Stimulated activated CD8-positive, alpha-beta memory T cell treated with anti-CD3 and anti-CD28 coated beads, Interleukin-12 subunit alpha, Interleukin-12 subunit beta, amount 100 ng/mL, for 4 hours (primary cell): ENCODE measurements at regions not wholly inside any gene's neighbourhood (a gene's known extent, or its start where the extent isn't known, plus 50 kb on each side); places are given as distances from the start of the nearest gene placed in this dataset.
"Not testable (repeated sequence)": the region's sequence is repeated elsewhere in the genome, so short reads cannot be mapped to it uniquely, and the experiment has no call there.

Source experiments
- DNase-seq: peaks from one replicate; pipeline ENCODE4 v3.0.0-alpha.2; 2020; ENCODE audit warnings: low read depth

DNA sequence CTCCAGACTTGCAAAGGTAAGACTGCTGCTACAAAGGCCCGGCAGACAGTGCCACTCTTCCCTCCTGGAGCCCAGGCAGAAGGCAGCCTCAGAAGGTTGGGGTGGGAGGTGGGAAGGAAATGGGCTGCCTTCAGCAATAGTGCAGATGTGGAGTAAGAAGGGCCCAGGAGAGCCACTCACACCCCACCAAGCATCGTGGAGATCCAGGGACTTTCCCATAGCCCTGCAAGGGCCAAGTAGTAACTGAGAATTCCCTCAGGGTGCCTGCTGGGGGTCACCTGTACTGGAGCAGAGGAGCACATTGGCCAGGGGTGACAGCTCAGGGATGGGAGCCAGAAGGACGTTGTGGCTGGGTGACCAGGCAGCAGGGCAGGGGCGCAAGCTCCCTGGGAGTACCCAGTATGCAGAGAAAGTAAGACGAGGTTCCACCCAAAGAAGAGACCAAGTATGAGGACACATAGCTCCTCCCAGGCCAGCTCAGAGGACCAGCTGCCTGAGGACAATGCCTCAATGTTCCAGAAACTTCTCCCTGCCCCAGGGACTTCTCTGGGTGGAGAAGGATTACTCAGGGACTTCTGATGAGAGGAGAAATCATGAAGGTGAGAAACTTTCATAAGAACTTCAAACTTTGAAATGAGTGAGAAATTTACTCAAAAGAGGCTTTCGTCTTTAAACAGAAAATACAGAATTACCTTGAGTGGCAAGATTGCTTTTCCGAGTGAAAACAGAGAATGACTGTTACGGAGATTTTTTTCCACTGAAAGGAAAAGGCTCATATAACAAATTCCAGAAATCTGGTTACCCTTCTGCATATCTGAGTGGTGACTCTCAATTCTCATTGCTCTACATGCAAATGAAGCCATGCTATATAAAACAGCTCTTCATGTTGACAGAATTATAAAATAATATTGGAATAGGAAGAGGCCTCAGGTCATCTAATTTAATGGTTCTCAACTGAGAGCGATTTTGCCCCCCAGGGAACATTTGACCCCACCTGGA is 87.9 kb upstream of the TRIO start:
- DNase-seq: no peak

DNA sequence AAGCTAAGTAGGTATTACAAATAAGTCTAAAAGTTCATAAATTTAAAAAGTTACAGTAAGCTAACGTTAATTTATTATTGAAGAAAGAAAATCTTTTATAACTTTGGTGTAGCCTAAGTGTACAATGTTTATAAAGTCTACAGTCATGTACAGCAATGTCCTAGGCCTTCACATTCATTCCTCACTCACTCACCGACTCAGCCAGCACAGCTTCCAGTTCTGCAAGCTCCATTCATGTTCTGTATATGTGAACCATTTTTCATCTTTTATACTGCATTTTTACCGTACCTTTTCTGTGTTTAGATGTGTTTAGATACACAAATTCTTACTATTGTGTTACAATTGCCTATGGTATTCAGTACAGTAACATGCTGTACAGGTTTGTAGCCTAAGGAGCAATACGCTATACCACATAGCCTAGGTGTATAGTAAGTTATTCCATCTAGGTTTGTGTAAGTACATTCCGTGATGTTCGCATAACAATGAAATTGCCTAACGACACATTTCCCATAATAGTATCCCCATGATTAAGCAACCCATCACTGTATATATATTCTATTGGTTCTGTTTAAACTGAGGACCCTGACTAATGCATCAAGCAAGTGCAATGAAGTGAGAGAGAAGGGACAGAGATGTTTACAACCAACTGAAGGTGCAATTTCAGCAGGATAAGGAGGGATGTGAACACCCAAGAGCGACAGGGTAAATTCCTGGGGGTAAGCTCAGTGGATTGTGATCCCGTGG is 88.9 kb upstream of the TRIO start:
- no peak for DNase-seq

DNA sequence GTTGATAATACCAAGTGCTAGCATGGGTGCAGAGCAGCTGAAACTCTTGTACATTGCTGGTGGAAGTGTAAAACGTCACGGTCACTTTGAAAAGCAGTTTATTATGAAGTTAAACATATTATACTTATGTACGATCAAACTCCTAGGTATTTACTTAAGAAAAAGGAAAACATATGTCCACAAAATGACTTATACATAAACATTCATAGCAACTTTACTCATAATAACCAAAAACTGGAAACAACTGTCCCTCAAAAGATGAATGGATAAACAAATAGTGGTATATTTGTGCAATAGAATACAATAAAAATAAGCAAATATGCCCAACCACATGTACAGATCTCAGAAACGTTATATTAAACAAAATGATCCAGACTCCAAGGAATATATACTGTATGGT is 92.3 kb upstream of the TRIO start:
- no peak for DNase-seq

DNA sequence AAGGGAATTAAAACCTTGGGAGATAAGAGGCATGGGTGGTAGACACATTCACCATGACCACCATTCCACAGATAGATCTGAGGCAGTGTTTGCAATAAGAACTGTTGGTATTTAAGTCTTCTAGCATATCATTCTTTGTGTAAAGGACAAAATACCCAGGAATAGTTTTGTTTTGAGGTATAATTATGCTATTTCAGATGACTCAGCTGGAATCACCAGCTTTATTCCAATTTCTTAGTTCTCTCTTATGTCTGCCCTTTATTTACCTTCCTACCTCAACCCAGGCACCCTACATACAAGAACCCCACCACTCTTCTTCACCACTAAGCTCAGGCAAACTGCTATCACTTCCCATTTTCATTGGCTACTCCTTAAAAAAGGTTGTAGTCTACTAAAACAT is 94.7 kb upstream of the TRIO start:
- no peak for DNase-seq

DNA sequence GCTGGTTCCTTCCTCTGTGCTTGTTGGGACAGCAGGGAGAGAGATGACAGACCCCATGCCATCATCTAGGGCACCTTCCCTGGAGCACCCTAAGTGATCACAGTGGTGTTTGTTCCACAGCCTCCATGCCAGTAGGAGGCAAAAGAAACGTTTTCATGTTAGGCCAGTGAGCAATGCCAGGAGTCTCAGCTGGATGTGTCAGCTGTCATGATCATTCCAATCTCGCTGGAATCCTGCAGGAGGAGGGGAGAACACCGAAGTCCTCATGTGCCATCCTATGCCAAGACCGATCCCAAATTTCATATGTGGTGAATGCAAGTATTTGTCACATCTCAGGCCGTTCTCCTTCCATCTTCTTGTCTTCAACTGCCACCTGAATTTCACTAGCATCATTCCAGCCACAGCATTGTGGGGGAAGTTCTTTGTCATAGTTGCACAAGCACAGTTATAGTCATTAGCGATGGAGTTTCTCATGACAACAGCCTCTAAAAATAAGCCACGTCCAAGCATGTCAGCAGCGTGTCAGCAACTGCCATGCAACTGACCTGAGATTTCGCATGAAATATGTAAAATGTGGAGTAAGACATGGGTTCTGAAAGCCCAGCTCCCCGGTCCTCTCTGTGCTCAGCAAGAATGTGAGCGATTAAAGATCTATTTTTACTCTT is 97.2 kb upstream of the DNAH5 start:
- no peak for DNase-seq

DNA sequence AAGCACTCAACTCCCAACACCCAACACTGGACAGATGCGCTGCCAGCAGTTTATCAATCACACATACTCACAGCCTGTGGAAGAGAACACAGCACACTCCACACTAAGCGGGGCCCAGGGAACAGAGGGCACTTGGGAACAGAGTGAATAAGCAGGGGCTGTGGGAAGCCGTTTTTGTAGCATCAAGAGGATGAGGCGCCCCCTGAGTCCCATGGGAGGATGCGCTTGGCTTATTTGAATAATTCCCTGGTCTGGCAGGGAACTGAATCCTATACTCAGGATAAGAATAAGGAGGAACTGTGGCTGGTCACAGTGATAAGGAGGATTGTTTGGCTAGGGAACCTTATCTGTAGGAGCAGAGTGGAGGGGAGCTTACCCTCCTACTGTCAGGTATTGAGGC is 96.1 kb upstream of the DNAH5 start:
- no peak for DNase-seq

DNA sequence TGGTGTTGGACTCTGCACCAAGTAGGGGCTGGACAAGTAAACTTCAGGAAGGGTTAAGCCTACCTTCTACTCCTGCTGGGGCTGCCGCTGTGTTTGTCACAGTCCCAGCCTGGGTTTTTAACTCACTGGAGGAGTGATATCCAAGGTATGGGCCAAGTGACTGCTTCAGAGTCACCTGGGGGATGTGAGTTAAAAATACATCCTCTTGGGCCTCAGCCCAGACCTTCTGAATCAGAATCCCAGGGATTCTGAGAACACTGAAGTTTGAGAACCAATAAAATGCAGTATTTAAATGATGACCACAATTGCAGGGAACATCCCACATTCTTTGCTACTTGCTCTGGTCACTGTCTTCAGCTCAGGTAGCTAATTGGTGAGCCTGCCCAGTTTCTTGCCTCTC is 95.1 kb upstream of the DNAH5 start:
- no peak for DNase-seq

DNA sequence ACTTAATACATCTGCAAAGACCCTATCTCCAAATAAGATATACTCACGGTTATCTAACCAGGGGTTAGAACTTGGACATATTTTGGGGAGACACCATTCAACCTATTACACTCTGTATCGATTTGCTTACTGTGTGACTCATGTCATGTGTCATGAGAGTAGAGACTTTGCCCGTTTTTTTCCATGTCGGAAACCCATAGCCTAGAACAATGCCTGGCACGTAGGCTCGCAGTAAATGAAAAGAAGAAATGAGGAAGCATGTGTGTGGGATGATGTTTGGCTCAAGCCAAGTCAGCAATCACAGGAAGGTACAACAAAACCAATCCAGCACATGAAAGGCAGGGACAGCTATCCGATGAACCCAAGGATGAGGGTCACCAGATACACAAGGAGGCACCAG is 94.6 kb upstream of the DNAH5 start:
- no peak for DNase-seq

DNA sequence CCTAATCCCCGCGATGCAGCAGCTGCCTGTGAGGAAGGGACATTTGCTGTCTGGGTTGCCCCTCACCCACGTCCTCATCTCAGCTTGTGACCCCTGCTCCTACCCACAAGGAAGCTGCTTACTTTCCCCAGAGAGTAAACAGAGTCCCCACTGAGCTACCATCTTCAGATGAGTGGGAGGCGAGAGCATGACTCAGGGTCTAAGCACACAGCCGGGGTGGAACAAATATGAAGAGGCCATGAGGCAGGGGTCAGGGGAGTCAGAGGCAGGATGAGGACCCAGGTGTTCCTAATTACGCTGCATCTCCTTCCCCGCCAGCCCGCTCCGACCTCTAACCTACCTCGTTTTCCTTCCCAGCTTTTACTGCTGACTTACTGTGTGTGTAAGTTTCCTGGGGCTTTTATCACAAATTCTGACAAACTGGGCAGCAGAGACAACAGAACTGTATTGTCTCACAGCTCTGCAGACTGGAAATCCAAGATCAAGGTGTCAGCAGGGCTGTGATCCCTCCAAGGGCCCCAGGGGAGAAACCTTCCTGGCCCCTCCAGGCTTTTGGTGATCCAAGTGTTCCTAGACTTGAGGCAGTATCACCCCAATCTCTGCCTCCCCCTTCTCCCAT is 94.0 kb upstream of the DNAH5 start:
- no peak for DNase-seq

DNA sequence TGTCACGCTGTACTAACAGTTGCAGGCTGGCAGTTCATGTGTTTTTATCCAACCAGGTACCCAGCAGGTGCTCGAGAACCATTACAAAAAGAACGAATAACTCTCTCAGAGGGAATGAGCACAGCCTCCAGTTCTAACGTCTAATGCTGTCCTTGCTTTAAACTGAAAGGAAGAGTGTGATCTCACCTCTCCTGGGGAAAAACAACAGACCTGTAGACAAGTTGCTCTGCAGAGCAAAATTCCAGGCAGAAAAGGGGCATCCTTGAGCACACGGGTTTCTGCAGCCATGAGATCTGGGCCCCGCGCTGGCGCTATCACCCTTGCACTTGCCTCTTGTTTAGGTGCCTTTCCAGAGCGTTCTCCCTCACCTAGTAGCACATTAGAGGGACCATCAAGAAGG is 92.5 kb upstream of the DNAH5 start:
- DNase-seq: no peak

DNA sequence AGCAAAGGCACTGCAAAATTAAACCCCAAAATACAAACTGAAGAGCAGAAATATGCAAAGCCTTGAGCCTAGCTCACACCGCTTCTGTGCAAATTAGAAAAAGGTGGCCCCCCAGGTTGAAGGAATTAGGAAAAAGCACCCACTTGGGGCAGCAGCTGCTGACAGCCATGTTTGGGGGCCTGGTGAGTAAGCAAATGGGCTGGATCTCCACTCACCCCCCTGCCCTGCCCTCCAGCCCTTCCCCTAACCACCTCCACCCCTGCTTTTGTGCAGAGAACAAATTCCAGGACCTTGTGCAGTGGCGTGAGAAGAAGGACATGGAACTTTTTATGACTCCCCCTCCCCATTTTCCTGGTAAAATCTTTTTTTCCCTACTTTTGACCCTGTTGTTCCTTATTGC is 92.0 kb upstream of the DNAH5 start:
- DNase-seq: no peak

DNA sequence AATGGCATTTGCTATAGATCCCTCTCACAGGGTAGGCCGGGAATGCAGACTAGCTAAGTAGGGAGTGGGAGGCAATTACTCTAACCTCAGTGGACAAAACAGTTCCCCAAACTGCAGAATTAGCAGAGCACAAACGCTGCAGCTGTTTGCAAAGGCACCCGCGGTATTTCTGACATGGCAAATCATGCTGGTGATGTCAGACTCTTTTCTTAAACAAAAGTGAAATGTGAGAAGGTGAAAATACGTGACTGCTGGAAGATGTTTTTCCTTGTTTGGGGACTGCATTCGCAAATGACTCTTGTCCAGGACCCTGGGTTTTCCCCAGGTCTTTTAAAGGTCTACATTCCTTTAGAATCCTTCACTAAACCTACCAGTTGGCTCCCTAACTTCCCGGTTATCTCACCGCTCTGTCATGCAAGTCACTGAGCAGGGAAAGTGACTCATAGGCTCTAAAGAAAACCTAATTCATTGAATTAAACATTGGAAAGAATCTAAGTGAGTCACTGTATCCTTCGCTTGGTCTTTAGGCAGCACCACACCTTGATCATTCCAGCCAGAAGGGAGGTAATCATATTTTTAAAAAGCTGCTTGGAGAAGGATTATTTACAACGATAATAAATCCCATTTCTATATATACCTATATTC is 91.5 kb upstream of the DNAH5 start:
- no peak for DNase-seq

DNA sequence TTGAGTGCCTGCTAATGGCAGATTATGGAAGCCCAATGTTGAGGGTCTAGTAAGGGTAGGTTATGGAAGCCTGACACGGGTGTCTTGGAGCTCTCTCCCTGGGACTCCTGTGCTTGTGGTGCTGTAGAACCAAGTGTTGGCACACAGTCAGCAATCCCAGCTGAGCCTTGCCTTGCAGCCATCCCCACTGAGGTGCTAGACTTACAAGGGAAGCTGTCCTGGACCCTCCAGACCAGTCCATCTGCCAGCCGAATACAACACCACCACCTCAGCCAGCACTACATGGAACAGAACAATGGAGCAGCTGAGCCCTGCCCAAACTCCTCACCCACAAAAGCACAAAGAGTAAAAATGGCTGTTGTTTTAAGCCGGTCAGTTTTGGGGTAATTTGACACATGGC is 90.5 kb upstream of the DNAH5 start:
- no peak for DNase-seq

DNA sequence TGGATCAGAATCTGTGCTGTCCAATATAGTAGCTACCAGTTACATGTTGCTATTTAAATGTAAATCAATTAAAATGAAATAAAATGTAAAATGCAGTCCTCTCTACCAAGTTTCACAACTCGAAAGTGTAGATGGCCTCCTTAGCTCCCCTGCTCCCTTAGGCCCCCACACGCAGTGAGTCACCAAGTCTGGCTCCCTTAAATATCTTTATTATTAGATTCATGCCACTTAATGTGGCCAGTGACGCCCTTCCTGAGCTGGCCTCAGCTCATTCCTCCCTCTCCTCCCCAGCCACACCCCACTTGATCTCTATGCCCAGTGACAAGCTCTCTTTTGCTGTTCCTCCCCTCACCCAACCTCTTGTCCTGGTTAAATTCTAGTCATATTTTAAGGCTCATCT is 88.4 kb upstream of the DNAH5 start:
- DNase-seq: no peak

DNA sequence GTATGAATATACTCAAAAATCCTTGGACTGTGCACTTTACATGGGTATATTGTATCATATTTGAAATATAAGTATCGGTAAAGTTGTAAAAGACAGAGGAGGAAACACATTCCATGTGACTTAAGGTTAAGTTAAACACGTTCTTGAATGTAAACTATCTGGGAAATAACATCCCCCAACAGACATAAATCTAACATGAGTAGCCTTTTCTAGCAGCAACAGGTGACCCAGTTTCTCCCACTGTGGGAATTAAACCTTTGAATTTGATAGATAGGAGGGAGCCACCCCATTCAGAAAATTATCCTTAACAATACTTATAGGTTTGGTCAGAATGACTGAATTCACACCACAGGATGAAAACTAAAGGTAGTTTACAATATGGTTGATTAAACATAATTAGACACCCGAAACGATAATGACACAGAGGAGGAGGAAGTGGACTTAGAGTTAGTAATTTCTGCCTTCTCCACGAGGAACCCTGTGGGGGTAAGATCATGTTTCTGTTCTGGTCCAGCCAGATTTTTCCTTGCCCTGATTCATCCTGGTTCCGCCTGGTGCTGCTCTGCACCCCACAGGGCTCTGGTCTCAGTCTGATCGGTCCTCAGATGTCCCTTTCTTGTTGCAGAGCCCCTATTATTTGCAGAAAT is 84.6 kb upstream of the DNAH5 start:
- no peak for DNase-seq

DNA sequence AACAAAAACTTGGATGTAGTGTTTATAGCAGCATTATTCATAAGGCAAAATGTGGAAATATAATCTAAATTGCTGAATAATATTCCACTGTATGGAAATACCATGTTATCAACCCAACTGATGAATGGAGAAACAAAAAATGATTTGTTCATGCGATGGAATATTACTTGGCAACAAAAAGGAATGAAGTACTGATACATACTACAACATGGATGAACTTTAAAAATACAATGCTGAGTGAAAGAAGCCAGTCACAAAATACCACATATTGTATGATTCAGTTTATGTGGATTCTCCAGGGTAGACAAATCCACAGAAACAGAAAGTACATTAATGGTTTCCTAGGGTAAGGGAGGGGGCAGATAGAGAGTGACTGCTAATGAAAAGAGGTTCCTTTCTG is 83.7 kb upstream of the DNAH5 start:
- no peak for DNase-seq

DNA sequence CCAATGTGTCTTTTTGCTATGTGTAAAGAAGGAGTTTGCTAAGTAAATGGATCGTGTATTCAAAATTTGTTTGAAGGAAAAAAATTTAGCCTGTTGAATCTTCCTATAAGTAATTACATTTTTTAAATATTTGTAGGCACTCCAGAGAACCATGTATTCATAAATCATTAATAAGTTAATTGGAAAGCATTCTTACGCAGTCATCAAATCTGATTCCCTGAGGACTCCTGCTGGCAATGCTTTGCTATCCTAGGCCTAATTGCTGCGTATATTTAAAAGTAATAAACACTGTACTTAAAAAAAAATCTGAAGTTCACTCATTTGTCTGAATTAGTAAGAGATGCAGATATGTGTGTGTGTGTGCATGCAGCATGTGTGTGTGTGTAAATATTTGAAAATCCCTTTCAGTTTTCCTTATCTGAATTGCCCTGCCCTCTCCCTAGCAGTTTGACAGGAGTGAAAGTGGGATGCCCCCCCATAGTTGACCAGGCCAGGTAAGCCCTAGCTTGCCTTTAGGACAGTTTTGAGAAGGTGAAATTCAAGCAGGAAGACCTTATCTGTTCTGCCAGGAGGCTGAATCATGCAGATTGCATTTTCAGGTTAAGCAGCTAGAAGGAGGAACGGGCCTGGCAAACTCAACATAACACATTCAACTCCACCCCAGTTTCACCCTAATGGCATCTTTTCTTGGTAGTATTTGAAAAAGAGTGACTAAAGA is 81.2 kb upstream of the DNAH5 start:
- no peak for DNase-seq

DNA sequence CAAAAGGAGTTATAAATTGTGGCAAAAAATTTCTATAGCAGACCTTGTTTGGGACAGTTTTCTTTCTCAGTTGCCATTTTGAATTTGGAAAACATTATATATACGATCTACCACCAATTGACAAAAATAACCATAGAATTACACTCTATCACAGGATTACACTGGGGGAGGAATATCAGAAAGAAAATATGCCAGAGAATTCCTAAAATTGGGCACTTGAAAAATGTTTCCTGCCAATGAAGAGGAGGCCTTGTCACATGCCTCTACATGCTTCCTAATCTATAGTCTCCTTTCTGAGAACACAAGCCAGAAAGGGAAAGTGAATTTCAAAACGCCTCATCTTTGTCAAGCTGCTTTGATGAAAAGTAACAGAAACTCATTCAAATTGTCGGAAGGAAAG is 78.5 kb upstream of the DNAH5 start:
- no peak for DNase-seq

DNA sequence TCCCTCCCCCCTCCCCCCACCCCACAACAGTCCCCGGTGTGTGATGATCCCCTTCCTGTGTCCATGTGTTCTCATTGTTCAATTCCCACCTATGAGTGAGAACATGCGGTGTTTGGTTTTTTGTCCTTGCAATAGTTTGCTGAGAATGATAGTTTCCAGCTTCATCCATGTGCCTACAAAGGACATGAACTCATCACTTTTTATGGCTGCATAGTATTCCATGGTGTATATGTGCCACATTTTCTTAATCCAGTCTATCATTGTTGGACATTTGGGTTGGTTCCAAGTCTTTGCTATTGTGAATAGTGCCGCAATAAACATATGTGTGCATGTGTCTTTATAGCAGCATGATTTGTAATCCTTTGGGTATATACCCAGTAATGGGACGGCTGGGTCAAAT is 76.5 kb upstream of the DNAH5 start:
- not testable (repeated sequence) for DNase-seq

DNA sequence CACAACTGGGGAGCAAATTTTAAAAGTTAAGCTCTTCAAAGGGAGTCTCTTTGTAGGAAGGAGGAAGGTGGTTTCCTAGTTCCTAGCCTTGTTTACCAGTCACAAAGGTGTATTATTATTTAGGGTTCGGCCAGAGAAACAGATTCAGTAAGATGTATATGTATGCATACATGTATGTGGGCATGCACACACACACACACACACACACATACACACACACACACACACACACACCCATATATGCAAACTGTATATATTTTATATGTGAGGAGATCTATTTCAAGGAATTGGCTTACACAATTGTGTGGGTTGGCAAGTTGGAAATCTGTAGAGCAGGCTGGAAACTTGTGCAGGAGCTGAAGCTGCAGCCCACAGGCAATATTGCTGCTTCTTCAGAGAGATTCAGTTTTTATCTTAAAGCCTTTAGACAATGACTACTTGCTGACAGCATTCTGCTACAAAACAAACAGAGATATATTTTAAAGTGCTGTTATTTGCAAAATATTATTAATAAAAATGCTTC is 75.3 kb upstream of the DNAH5 start:
- DNase-seq: no peak
